Vagina (tissue), 2 donors: ENCODE measurements at regions not wholly inside any gene's neighbourhood (a gene's known extent, or its start where the extent isn't known, plus 50 kb on each side); places are given as distances from the start of the nearest gene placed in this dataset.

Experiments
- CTCF ChIP-seq, 3 experiments: fragments of 450-650 bp in 2 of 3; fragments of 200-600 bp in 1 of 3; sonication (generic) in 1 of 3; IDR thresholded peaks; one replicate each; pipeline ENCODE4 v1.5.1; 2017 to 2019; ENCODE audit warnings: antibody characterized with exemption in 3 of 3, mild to moderate bottlenecking in 2 of 3, moderate library complexity in 2 of 3
- POLR2AphosphoS5 ChIP-seq, 2 donors: sonication (generic); formaldehyde crosslinking; IDR thresholded peaks; one replicate each; pipeline ENCODE4 v1.9.0; 2017; ENCODE audit warnings: antibody characterized with exemption in 2 of 2, mild to moderate bottlenecking in 2 of 2, low read depth in 1 of 2; ENCODE audit not compliant: insufficient read depth in 1 of 2

- TF ChIP-seq CTCF (IDR thresholded peaks at IDR 0.05) (no peak), POLR2AphosphoS5 (IDR thresholded peaks at IDR 0.05; ENCODE audit: insufficient read depth in 1 of 2, low read depth in 1 of 2) (no peak)
Measured at GRCh38 chr3:109924196-109924595, 586.9 kb upstream of the DPPA4 start.
